Psoas muscle (tissue), 7 donors: ENCODE measurements at regions not wholly inside any gene's neighbourhood (a gene's known extent, or its start where the extent isn't known, plus 50 kb on each side); places are given as distances from the start of the nearest gene placed in this dataset.

Experiments
- ATAC-seq, 4 donors: fragments of 200-7000 bp; cut with Tn5 transposase; one replicate each; pipeline ENCODE4 v1.9.1; 2020; ENCODE audit warnings: moderate library complexity in 3 of 4, mild to moderate bottlenecking in 2 of 4
- DNase-seq, 2 donors: peaks; one replicate each; pipeline ENCODE4 v3.0.0-alpha.2; 2020
- H3K27ac ChIP-seq: fragments of 200-600 bp; one replicate; pipeline ENCODE4 v1.8.0; 2022
- H3K27me3 ChIP-seq, 3 donors: fragments of 200-600 bp in 1 of 3; one replicate each; pipeline versions ENCODE4 v1.6.1 to v1.8.0; 2013 to 2022; ENCODE audit warnings: low read length in 2 of 3, mild to moderate bottlenecking in 2 of 3, moderate library complexity in 1 of 3; ENCODE audit not compliant: insufficient read depth in 3 of 3
- H3K36me3 ChIP-seq, 2 donors: fragments of 200-600 bp in 1 of 2; one replicate each; pipeline versions ENCODE4 v1.6.1 to v1.8.0; 2013 to 2022; ENCODE audit warnings: low read depth in 1 of 2, mild to moderate bottlenecking in 1 of 2, moderate library complexity in 1 of 2; ENCODE audit not compliant: insufficient read depth in 1 of 2
- H3K4me1 ChIP-seq: fragments of 200-600 bp; one replicate; pipeline ENCODE4 v1.8.0; 2022
- H3K4me3 ChIP-seq: fragments of 200-600 bp; one replicate; pipeline ENCODE4 v1.8.0; 2022; ENCODE audit warnings: mild to moderate bottlenecking
- H3K9me3 ChIP-seq: fragments of 200-600 bp; one replicate; pipeline ENCODE4 v1.8.0; 2022
- CTCF ChIP-seq: fragments of 200-600 bp; IDR thresholded peaks from one replicate; pipeline ENCODE4 v1.8.0; 2022; ENCODE audit warnings: antibody characterized with exemption
- WGBS, 3 donors: extraction: QIAGEN DNeasy Blood & Tissue Kit; methylation state at CpG; one replicate each; pipeline versions ENCODE4 v1.1.6 to v1.1.7; 2013; 5-methylcytosine and 5-hydroxymethylcytosine counted together
- intact Hi-C, 2 donors: fragments of 100-400 bp; cut with DNase I; formaldehyde crosslinking; loops; one replicate each; pipeline versions ENCODE4 v1.11.0 to v1.14.2; 2022
- donor health status: healthy with polysubstance abuse.
- donor health status: DM: no; HTN: no; CAD: no; lungs with moderate emphysema.
- donor health status: Bipolar disorder and iron deficiency.
- donor health status: healthy.
- donor health status: DM: yes; HTN: yes; CAD: no.
- donor health status: DM: no; HTN: no; CAD: no.
- donor health status: DM: yes; HTN: yes; CAD: no.

- DNase-seq (no peak), ATAC-seq (no peak)
- intact Hi-C loops, result no loop called here
- no peaks in the 10 kb centered on the region for H3K4me1 ChIP-seq
- WGBS, 3 donors, result 39 to 53% (median 39%) methylated on average over 1 of the region's 1 CpG
- H3K27me3 ChIP-seq, result no peaks in the 10 kb centered on the region
- no peaks in the 10 kb centered on the region for H3K36me3 ChIP-seq
- no peak overlapping the region for H3K4me3 ChIP-seq
- no peak overlapping the region for H3K27ac ChIP-seq
- H3K9me3 ChIP-seq, result no peaks in the 10 kb centered on the region
- TF ChIP-seq CTCF, result no peak
These were observed 169.1 kb downstream of the PTEN start for GRCh38 chr10:88032566-88032965.

- WGBS, 3 donors, result 88 to 96% (median 91%) methylated on average over 3 of the region's 3 CpGs
- intact Hi-C loops, result no loop called here
- no peak for ATAC-seq
- Histone ChIP-seq H3K4me1 (no peaks in the 10 kb centered on the region), H3K9me3 (no peaks in the 10 kb centered on the region), H3K27me3 (no peaks in the 10 kb centered on the region), H3K4me3 (no peak overlapping the region), H3K27ac (no peak overlapping the region), H3K36me3 (no peaks in the 10 kb centered on the region)
- DNase-seq, result no peak
- no peak for TF ChIP-seq CTCF
These were observed 170.0 kb downstream of the PTEN start for GRCh38 chr10:88033385-88033784.

GRCh38 chr10:88033793-88034192 is 170.4 kb downstream of the PTEN start:
- ATAC-seq (no peak), DNase-seq (no peak)
- no peaks in the 10 kb centered on the region for H3K9me3 ChIP-seq
- TF ChIP-seq CTCF, result no peak
- H3K36me3 ChIP-seq, result no peaks in the 10 kb centered on the region
- no peaks in the 10 kb centered on the region for H3K4me1 ChIP-seq
- H3K27ac ChIP-seq, result no peak overlapping the region
- 61 to 75% (median 74%) methylated on average over 4 of the region's 4 CpGs for WGBS, 3 donors
- intact Hi-C loops, result no loop called here
- no peaks in the 10 kb centered on the region for H3K27me3 ChIP-seq
- no peak overlapping the region for H3K4me3 ChIP-seq

- H3K27me3 ChIP-seq, result no peaks in the 10 kb centered on the region
- no peaks in the 10 kb centered on the region for H3K4me1 ChIP-seq
- DNase-seq, result no peak
- intact Hi-C loops, result no loop called here
- TF ChIP-seq CTCF, result no peak
- H3K9me3 ChIP-seq, result no peaks in the 10 kb centered on the region
- H3K4me3 ChIP-seq, result no peak overlapping the region
- no peaks in the 10 kb centered on the region for H3K36me3 ChIP-seq
- H3K27ac ChIP-seq, result no peak overlapping the region
- 56 to 88% (median 79%) methylated on average over 4 of the region's 4 CpGs for WGBS, 3 donors
- ATAC-seq, result no peak
These were observed 172.7 kb downstream of the PTEN start for GRCh38 chr10:88036126-88036525.

- Histone ChIP-seq H3K4me1 (peaks cover 10% of the 10 kb centered on the region), H3K4me3 (no peak overlapping the region), H3K9me3 (no peaks in the 10 kb centered on the region), H3K27ac (no peak overlapping the region), H3K27me3 (no peaks in the 10 kb centered on the region), H3K36me3 (no peaks in the 10 kb centered on the region)
- DNase-seq (no peak), ATAC-seq (no peak)
- WGBS, 3 donors, result 68 to 79% (median 70%) methylated on average over 2 of the region's 2 CpGs
- TF ChIP-seq CTCF, result no peak
- intact Hi-C loops, result no loop called here
These were observed 174.2 kb downstream of the PTEN start for GRCh38 chr10:88037623-88038022.
